ENCODE measurements at regions not wholly inside any gene's neighbourhood (a gene's known extent, or its start where the extent isn't known, plus 50 kb on each side); places are given as distances from the start of the nearest gene placed in this dataset.

DNA sequence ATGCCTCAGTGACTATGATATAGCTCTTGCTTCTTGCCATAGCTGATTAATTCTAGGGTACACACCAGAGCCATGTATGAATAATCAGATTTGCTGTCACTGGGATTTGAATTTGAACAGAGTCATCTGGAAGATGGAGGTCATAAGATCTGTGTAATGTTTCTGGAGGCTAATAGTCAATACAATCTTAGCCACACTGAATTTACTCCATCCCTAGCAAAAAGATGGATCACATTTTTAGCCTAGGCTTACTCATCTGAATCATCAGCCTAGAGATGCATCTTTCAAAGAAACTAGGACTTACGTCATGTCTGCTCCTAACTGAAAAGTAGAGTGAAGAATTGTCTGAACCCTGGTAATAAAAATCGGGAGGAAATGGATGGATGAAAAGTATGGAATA, 142.3 kb upstream of the ZNF804B start:
- no peak for DNase-seq (ENCODE audit: low read depth)
- TF ChIP-seq, protein P1, sequence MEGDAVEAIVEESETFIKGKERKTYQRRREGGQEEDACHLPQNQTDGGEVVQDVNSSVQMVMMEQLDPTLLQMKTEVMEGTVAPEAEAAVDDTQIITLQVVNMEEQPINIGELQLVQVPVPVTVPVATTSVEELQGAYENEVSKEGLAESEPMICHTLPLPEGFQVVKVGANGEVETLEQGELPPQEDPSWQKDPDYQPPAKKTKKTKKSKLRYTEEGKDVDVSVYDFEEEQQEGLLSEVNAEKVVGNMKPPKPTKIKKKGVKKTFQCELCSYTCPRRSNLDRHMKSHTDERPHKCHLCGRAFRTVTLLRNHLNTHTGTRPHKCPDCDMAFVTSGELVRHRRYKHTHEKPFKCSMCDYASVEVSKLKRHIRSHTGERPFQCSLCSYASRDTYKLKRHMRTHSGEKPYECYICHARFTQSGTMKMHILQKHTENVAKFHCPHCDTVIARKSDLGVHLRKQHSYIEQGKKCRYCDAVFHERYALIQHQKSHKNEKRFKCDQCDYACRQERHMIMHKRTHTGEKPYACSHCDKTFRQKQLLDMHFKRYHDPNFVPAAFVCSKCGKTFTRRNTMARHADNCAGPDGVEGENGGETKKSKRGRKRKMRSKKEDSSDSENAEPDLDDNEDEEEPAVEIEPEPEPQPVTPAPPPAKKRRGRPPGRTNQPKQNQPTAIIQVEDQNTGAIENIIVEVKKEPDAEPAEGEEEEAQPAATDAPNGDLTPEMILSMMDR (IDR thresholded peaks at IDR 0.05; ENCODE audit: insufficient read depth, low read depth, low read length, missing control alignments) = no peak
- H3K4me3 ChIP-seq (ENCODE audit: low read length) = no peak overlapping the region

DNA sequence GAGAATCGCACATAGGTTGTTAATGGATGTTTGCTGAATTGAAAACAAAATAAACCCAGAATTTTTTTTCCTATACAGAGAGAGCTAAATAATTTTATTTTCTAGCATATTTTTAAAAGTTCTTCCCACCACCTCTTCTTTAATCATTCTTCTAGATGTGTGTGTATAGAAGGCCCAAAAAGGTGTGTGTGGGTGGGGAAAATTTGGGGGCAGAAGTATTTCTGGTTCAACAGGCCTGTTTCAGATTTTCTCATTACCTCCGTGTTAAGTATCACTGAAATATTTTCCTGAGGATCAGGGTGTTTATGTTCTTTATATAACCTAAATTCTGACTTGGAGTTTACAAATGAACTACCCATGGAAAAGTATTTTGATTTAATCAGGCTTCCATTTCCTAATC, 144.2 kb upstream of the ZNF804B start:
- no peak for DNase-seq (ENCODE audit: low read depth)

DNA sequence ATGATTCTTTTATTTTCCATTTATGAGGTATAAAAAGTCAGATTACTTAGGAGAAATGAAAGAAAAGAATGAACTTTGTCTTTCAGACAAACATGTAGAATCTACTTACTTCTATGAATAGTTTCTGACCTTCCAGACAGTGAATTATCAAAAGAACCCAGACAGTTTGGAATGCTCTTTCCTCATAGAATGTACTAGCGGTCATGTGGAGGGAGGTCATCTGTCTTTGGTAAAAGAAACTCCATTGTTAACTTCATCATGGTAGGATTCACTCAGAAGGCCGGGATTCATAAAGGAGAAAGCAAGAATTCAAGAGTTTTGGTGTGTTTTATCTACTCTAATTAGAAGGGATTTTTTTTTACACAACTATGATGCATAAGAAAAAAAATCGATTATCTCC, 144.8 kb upstream of the ZNF804B start:
- TF ChIP-seq, protein P1 (IDR thresholded peaks at IDR 0.05; ENCODE audit: insufficient read depth, low read depth, low read length, missing control alignments) = no peak
- H3K4me3 ChIP-seq (ENCODE audit: low read length) = no peak overlapping the region

More for the DNA sequence above, 144.2 kb upstream of the ZNF804B start:
- no peak overlapping the region for H3K4me3 ChIP-seq (ENCODE audit: low read length)
- TF ChIP-seq, protein P1 (IDR thresholded peaks at IDR 0.05; ENCODE audit: insufficient read depth, low read depth, low read length, missing control alignments) = no peak

DNA sequence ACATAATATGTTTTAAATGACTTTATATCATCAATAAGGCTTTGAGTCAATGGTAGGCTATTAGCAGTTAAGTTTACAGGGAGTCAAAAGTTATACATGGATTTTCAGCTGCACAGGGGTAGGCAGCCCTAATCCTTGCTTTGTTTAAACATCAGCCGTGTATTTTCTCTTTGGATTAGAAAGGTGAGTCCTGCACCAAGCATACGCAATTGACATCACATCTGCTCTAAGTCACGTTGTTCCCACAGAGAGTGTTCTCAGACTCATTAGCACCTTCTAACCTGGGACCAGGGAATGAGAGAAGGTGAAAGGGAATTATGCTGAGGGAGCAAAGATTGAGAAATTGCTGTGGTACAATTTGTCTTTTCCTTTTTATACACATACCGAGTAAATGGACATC, 148.6 kb upstream of the ZNF804B start:
- no peak overlapping the region for H3K4me3 ChIP-seq (ENCODE audit: low read length)
- TF ChIP-seq, protein P1 (IDR thresholded peaks at IDR 0.05; ENCODE audit: insufficient read depth, low read depth, low read length, missing control alignments) = no peak
- no peak for DNase-seq (ENCODE audit: low read depth)

More for the DNA sequence above, 144.8 kb upstream of the ZNF804B start:
- DNase-seq (ENCODE audit: low read depth) = no peak

DNA sequence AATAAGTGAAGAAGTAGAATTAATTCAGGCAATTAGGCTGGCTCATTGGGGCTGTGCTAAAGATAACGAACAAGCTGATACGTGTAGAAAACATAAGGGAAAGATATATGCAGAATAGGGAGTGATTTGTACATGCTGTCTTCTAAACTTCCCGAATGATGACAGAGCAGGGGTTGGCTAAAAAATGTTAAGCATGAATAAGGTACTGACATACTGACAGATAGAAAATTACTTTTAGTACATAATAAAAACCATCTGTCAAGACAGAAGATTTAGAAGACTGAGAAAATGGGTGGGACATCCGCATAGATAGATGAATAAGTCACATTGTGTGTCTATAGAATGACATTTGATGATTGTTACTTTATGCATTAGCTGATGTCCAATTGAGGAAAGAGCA, 158.8 kb upstream of the ZNF804B start:
- TF ChIP-seq, protein P1 (IDR thresholded peaks at IDR 0.05; ENCODE audit: insufficient read depth, low read depth, low read length, missing control alignments) = no peak
- DNase-seq (ENCODE audit: low read depth) = no peak
- H3K4me3 ChIP-seq (ENCODE audit: low read length) = no peak overlapping the region

DNA sequence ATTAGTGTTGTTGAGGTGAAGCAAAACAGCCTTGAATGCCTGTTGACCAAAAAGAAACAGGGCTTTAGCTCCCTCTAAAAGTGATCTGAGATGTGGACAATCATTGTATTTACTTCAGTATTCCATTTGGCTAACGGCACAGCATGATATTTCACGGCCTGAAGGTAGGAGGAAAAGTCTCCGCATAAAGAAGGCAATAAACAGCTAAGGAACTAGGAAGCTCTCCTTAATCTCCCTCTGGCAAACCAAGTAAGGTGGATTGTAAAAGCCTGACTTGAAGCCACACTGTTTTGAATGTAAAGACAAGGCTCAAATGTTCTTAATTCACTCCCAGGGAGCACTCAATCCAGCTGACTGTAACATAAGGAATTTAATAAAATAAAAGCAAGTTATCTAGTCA, 160.0 kb upstream of the ZNF804B start:
- H3K4me3 ChIP-seq (ENCODE audit: low read length) = no peak overlapping the region
- TF ChIP-seq, protein P1 (IDR thresholded peaks at IDR 0.05; ENCODE audit: insufficient read depth, low read depth, low read length, missing control alignments) = no peak
- DNase-seq (ENCODE audit: low read depth) = no peak

DNA sequence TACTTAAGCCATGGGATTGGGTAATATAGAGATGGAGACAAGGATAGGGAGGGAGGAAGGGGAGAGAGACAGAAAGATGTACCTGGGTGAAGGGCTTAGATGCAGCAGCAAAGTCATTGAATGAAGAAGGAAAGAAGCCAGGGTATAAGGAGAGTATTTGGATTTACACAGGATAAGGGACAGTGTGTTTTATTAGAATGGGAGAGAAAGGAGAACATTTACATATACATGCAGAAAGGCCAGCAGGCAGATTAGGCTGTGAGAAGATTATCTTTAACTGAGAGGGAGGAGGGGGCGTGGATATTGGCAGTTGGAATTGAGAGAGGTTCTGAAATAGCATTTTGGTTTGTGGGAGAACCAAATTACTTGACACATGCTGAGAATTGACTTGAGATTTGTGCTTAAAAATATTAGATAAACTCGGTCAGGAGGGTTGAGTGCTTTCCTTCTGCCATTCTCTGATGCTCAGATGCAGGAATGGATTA, 161.5 kb upstream of the ZNF804B start:
- TF ChIP-seq, protein P1 (IDR thresholded peaks at IDR 0.05; ENCODE audit: insufficient read depth, low read depth, low read length, missing control alignments) = no peak
- no peak for DNase-seq (ENCODE audit: low read depth)
- H3K4me3 ChIP-seq (ENCODE audit: low read length) = no peak overlapping the region

Data from epithelial cell of esophagus (primary cell).